ENCODE measurements at regions not wholly inside any gene's neighbourhood (a gene's known extent, or its start where the extent isn't known, plus 50 kb on each side); places are given as distances from the start of the nearest gene placed in this dataset.

DNA sequence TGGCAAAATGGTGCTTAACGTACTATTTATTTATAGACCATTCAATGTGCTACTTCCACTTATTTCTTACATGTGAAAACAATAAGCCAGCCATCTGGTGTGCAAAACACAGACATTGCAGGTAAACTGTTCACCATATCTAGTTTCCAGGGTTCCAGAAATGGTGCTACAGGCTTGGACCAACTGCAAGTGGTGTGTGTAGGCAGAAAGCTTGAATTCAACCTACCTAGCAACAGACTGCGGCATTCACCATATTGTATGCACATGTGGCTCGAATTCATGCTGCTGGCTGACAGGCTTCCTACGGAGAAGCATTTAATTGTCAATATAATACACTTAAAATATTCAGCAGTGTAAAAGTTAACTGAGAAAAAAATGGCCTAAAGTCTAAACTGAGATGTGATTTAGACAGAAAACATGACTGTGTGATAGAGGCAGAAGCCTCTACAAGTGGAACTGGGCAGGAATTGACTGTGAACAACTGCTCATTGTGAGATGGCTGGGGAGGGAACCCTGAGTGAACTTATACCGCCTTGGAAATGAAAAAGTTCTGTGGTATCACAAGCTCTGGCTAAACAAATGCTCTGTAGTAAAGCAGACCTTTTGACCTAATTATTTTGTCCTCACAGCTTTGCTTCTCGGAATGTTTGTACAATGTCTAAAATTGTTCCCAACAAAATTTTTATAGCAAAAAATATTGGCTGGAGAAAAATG is 434.7 kb downstream of the GRIA2 start:
- Histone ChIP-seq H3K27me3 (replicated peaks in 1 of 2; ENCODE audit: control insufficient read depth in 2 of 2, insufficient read depth in 2 of 2, low read length in 1 of 2) (no peaks in the 10 kb centered on the region), H3K4me2 (ENCODE audit: control insufficient read depth, insufficient read depth) (no peak overlapping the region), H3K36me3 (ENCODE audit: control insufficient read depth in 2 of 2, insufficient read depth in 2 of 2, low read length in 1 of 2) (no peaks in the 10 kb centered on the region), H3K79me2 (ENCODE audit: control insufficient read depth, insufficient read depth, low read length) (no peaks in the 10 kb centered on the region), H3K4me3 (no peak overlapping the region), H4K20me1 (ENCODE audit: control insufficient read depth, insufficient read depth) (no peaks in the 10 kb centered on the region), H2AFZ (ENCODE audit: control insufficient read depth, low read depth, low read length) (no peak overlapping the region), H3K9ac (ENCODE audit: control insufficient read depth, insufficient read depth, low read length) (no peak overlapping the region), H3K9me3 (replicated peaks; ENCODE audit: control insufficient read depth, insufficient read depth, low read length) (no peaks in the 10 kb centered on the region), H3K4me1 (ENCODE audit: control insufficient read depth, insufficient read depth, low read length) (no peaks in the 10 kb centered on the region), H3K27ac (ENCODE audit: control insufficient read depth, insufficient read depth) (no peak overlapping the region)
- FAIRE-seq (no peak), ATAC-seq (no peak), DNase-seq (ENCODE audit: low read depth, low spot score) (no peak)
- intact Hi-C loops (cut with micrococcal nuclease; ENCODE audit: unreplicated experiment) (no loop called here), in situ Hi-C loops (cut with MboI) (no loop called here)
- BruUV-seq (replicated peaks) = no TSS peak
- TF ChIP-seq FOXK2 (IDR thresholded peaks at IDR 0.05) (no peak), MTA3 (IDR thresholded peaks at IDR 0.05; ENCODE audit: borderline replicate concordance, low read length) (no peak), SP1 (IDR thresholded peaks at IDR 0.05; ENCODE audit: low read depth, low read length) (no peak), ZNF622 (IDR thresholded peaks at IDR 0.05) (no peak), POLR2A (IDR thresholded peaks at IDR 0.05; ENCODE audit: low read depth, low read length) (no peak), HDGF (IDR thresholded peaks at IDR 0.05) (no peak), RELA (IDR thresholded peaks at IDR 0.05; ENCODE audit: borderline replicate concordance, partially characterized antibody) (no peak), TCF7 (IDR thresholded peaks at IDR 0.05; ENCODE audit: borderline replicate concordance) (no peak), HDAC6 (IDR thresholded peaks at IDR 0.05; ENCODE audit: unreplicated experiment) (no peak), JUND (IDR thresholded peaks at IDR 0.05; ENCODE audit: low read depth, low read length) (no peak)
- TF ChIP-seq, protein P1, sequence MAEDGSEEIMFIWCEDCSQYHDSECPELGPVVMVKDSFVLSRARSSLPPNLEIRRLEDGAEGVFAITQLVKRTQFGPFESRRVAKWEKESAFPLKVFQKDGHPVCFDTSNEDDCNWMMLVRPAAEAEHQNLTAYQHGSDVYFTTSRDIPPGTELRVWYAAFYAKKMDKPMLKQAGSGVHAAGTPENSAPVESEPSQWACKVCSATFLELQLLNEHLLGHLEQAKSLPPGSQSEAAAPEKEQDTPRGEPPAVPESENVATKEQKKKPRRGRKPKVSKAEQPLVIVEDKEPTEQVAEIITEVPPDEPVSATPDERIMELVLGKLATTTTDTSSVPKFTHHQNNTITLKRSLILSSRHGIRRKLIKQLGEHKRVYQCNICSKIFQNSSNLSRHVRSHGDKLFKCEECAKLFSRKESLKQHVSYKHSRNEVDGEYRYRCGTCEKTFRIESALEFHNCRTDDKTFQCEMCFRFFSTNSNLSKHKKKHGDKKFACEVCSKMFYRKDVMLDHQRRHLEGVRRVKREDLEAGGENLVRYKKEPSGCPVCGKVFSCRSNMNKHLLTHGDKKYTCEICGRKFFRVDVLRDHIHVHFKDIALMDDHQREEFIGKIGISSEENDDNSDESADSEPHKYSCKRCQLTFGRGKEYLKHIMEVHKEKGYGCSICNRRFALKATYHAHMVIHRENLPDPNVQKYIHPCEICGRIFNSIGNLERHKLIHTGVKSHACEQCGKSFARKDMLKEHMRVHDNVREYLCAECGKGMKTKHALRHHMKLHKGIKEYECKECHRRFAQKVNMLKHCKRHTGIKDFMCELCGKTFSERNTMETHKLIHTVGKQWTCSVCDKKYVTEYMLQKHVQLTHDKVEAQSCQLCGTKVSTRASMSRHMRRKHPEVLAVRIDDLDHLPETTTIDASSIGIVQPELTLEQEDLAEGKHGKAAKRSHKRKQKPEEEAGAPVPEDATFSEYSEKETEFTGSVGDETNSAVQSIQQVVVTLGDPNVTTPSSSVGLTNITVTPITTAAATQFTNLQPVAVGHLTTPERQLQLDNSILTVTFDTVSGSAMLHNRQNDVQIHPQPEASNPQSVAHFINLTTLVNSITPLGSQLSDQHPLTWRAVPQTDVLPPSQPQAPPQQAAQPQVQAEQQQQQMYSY (CRISPR knock-in tag; IDR thresholded peaks at IDR 0.05) = no peak
- TF ChIP-seq, protein P2, sequence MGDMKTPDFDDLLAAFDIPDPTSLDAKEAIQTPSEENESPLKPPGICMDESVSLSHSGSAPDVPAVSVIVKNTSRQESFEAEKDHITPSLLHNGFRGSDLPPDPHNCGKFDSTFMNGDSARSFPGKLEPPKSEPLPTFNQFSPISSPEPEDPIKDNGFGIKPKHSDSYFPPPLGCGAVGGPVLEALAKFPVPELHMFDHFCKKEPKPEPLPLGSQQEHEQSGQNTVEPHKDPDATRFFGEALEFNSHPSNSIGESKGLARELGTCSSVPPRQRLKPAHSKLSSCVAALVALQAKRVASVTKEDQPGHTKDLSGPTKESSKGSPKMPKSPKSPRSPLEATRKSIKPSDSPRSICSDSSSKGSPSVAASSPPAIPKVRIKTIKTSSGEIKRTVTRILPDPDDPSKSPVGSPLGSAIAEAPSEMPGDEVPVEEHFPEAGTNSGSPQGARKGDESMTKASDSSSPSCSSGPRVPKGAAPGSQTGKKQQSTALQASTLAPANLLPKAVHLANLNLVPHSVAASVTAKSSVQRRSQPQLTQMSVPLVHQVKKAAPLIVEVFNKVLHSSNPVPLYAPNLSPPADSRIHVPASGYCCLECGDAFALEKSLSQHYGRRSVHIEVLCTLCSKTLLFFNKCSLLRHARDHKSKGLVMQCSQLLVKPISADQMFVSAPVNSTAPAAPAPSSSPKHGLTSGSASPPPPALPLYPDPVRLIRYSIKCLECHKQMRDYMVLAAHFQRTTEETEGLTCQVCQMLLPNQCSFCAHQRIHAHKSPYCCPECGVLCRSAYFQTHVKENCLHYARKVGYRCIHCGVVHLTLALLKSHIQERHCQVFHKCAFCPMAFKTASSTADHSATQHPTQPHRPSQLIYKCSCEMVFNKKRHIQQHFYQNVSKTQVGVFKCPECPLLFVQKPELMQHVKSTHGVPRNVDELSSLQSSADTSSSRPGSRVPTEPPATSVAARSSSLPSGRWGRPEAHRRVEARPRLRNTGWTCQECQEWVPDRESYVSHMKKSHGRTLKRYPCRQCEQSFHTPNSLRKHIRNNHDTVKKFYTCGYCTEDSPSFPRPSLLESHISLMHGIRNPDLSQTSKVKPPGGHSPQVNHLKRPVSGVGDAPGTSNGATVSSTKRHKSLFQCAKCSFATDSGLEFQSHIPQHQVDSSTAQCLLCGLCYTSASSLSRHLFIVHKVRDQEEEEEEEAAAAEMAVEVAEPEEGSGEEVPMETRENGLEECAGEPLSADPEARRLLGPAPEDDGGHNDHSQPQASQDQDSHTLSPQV (IDR thresholded peaks at IDR 0.05) = no peak
- TF ChIP-seq, protein P3, sequence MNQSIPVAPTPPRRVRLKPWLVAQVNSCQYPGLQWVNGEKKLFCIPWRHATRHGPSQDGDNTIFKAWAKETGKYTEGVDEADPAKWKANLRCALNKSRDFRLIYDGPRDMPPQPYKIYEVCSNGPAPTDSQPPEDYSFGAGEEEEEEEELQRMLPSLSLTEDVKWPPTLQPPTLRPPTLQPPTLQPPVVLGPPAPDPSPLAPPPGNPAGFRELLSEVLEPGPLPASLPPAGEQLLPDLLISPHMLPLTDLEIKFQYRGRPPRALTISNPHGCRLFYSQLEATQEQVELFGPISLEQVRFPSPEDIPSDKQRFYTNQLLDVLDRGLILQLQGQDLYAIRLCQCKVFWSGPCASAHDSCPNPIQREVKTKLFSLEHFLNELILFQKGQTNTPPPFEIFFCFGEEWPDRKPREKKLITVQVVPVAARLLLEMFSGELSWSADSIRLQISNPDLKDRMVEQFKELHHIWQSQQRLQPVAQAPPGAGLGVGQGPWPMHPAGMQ (IDR thresholded peaks at IDR 0.05; ENCODE audit: borderline replicate concordance) = no peak
- WGBS (ENCODE audit: insufficient coverage, insufficient replicate concordance, low lambda C conversion rate, missing lambda C conversion rate) = 6% methylated on average over 6 of the region's 6 CpGs
- ChIA-PET POLR2A (no interaction called here), SMC1A (ENCODE audit: uncharacterized antibody, unreplicated experiment) (interaction anchor here (0.8 kb wide), 1 partner anchor 11 kb away, joined by 3 read pairs; no protein-coding TSS in a partner anchor), RAD21 (ENCODE audit: unreplicated experiment) (no interaction called here), CTCF (no interaction called here)
